ENCODE measurements at regions not wholly inside any gene's neighbourhood (a gene's known extent, or its start where the extent isn't known, plus 50 kb on each side); places are given as distances from the start of the nearest gene placed in this dataset.

GRCh38 chr20:4366076-4366475 lies 117.0 kb upstream of the ADRA1D start:
- no peak overlapping the region for H3K27ac Mint-ChIP-seq (ENCODE audit: low read depth, unreplicated experiment)
- no peak for TF ChIP-seq CTCF (IDR thresholded peaks at IDR 0.05; ENCODE audit: unreplicated experiment)
- H3K4me3 Mint-ChIP-seq (ENCODE audit: unreplicated experiment): no peak overlapping the region
- ChIA-PET CTCF (interaction anchor here (0.6 to 0.9 kb wide), 2 partner anchors 10 to 29 kb away, joined by 3 read pairs; no protein-coding TSS in a partner anchor), POLR2A (interaction anchor here (1.1 kb wide), 1 partner anchor 10 kb away, joined by 4 read pairs; no protein-coding TSS in a partner anchor)
- H3K27me3 Mint-ChIP-seq (ENCODE audit: insufficient read depth, unreplicated experiment): no peaks in the 10 kb centered on the region
- peak; percentile 47 for DNase-seq (ENCODE audit: unreplicated experiment)
- no peaks in the 10 kb centered on the region for H3K9me3 Mint-ChIP-seq (ENCODE audit: unreplicated experiment)
- H3K4me1 Mint-ChIP-seq (ENCODE audit: insufficient read depth, unreplicated experiment): peaks cover 17% of the 10 kb centered on the region
- intact Hi-C loops (cut with micrococcal nuclease): no loop called here
- H3K36me3 Mint-ChIP-seq (ENCODE audit: insufficient read depth, unreplicated experiment): no peaks in the 10 kb centered on the region
- BruUV-seq (replicated peaks): no TSS peak

GRCh38 chr20:4358552-4358951 lies 109.5 kb upstream of the ADRA1D start:
- Mint-ChIP-seq H3K27ac (ENCODE audit: low read depth, unreplicated experiment) (no peak overlapping the region), H3K36me3 (ENCODE audit: insufficient read depth, unreplicated experiment) (no peaks in the 10 kb centered on the region), H3K4me1 (ENCODE audit: insufficient read depth, unreplicated experiment) (no peaks in the 10 kb centered on the region), H3K27me3 (ENCODE audit: insufficient read depth, unreplicated experiment) (no peaks in the 10 kb centered on the region), H3K4me3 (ENCODE audit: unreplicated experiment) (no peak overlapping the region), H3K9me3 (ENCODE audit: unreplicated experiment) (no peaks in the 10 kb centered on the region)
- no peak for TF ChIP-seq CTCF (IDR thresholded peaks at IDR 0.05; ENCODE audit: unreplicated experiment)
- CTCF ChIA-PET: interaction anchor here (0.5 kb wide), 1 partner anchor 11 kb away, joined by 3 read pairs; no protein-coding TSS in a partner anchor
- no peak for DNase-seq (ENCODE audit: unreplicated experiment)
- intact Hi-C loops (cut with micrococcal nuclease): no loop called here
- no TSS peak for BruUV-seq (replicated peaks)
- POLR2A ChIA-PET: no interaction called here

GRCh38 chr20:4352348-4352747 lies 103.3 kb upstream of the ADRA1D start:
- BruUV-seq (replicated peaks): no TSS peak
- ChIA-PET CTCF (interaction anchor here (1.3 to 1.5 kb wide), 2 partner anchors 16 to 19 kb away, joined by 4 read pairs; no protein-coding TSS in a partner anchor), POLR2A (no interaction called here)
- Mint-ChIP-seq H3K4me1 (ENCODE audit: insufficient read depth, unreplicated experiment) (no peaks in the 10 kb centered on the region), H3K9me3 (ENCODE audit: unreplicated experiment) (peaks cover 9% of the 10 kb centered on the region), H3K27ac (ENCODE audit: low read depth, unreplicated experiment) (no peak overlapping the region), H3K27me3 (ENCODE audit: insufficient read depth, unreplicated experiment) (no peaks in the 10 kb centered on the region), H3K36me3 (ENCODE audit: insufficient read depth, unreplicated experiment) (no peaks in the 10 kb centered on the region), H3K4me3 (ENCODE audit: unreplicated experiment) (no peak overlapping the region)
- DNase-seq (ENCODE audit: unreplicated experiment): no peak
- intact Hi-C loops (cut with micrococcal nuclease): no loop called here
- TF ChIP-seq CTCF (IDR thresholded peaks at IDR 0.05; ENCODE audit: unreplicated experiment): no peak

GRCh38 chr20:4350096-4350495 lies 101.0 kb upstream of the ADRA1D start:
- ChIA-PET POLR2A (no interaction called here), CTCF (no interaction called here)
- no peak overlapping the region for H3K27ac Mint-ChIP-seq (ENCODE audit: low read depth, unreplicated experiment)
- H3K4me3 Mint-ChIP-seq (ENCODE audit: unreplicated experiment): no peak overlapping the region
- no peak for TF ChIP-seq CTCF (IDR thresholded peaks at IDR 0.05; ENCODE audit: unreplicated experiment)
- no peak for DNase-seq (ENCODE audit: unreplicated experiment)
- H3K9me3 Mint-ChIP-seq (ENCODE audit: unreplicated experiment): peaks cover 9% of the 10 kb centered on the region
- no peaks in the 10 kb centered on the region for H3K36me3 Mint-ChIP-seq (ENCODE audit: insufficient read depth, unreplicated experiment)
- intact Hi-C loops (cut with micrococcal nuclease): no loop called here
- no peaks in the 10 kb centered on the region for H3K27me3 Mint-ChIP-seq (ENCODE audit: insufficient read depth, unreplicated experiment)
- BruUV-seq (replicated peaks): no TSS peak
- H3K4me1 Mint-ChIP-seq (ENCODE audit: insufficient read depth, unreplicated experiment): no peaks in the 10 kb centered on the region

Data from MCF 10A (cell line).